Loucy (cell line): ENCODE measurements at regions not wholly inside any gene's neighbourhood (a gene's known extent, or its start where the extent isn't known, plus 50 kb on each side); places are given as distances from the start of the nearest gene placed in this dataset.

Experiments
- H2AFZ ChIP-seq: fragments of 200-600 bp; sonication (generic); 2 replicates; pipeline ENCODE4 v1.6.0; 2016; ENCODE audit warnings: antibody characterized with exemption, mild to moderate bottlenecking, low read length, moderate library complexity
- H3F3A ChIP-seq: fragments of 200-600 bp; 2 replicates; pipeline ENCODE4 v1.6.0; 2016; ENCODE audit warnings: antibody characterized with exemption, low read depth, mild to moderate bottlenecking
- H3K27me3 ChIP-seq: fragments of 200-600 bp; sonication (generic); 2 replicates; pipeline ENCODE4 v1.6.1; 2014; ENCODE audit warnings: low read length, mild to moderate bottlenecking; ENCODE audit not compliant: insufficient read depth, poor library complexity, severe bottlenecking
- H3K36me3 ChIP-seq: fragments of 200-600 bp; sonication (generic); 2 replicates; pipeline ENCODE4 v1.6.1; 2016; ENCODE audit warnings: low read length; ENCODE audit not compliant: insufficient read depth
- H3K4me1 ChIP-seq: fragments of 200-600 bp; sonication (generic); 2 replicates; pipeline ENCODE4 v1.5.1; 2014; ENCODE audit warnings: low read length, mild to moderate bottlenecking; ENCODE audit not compliant: insufficient read depth, poor library complexity, severe bottlenecking
- H3K4me2 ChIP-seq: fragments of 200-600 bp; sonication (generic); 2 replicates; pipeline ENCODE4 v1.6.0; 2014; ENCODE audit warnings: antibody characterized with exemption, low read length, low read depth, mild to moderate bottlenecking; ENCODE audit not compliant: poor library complexity, severe bottlenecking
- H3K4me3 ChIP-seq: fragments of 200-600 bp; sonication (generic); 2 replicates; pipeline ENCODE4 v1.5.1; 2014; ENCODE audit warnings: low read length, mild to moderate bottlenecking, mixed read lengths; ENCODE audit not compliant: poor library complexity, severe bottlenecking
- H3K79me2 ChIP-seq: fragments of 200-600 bp; sonication (generic); 2 replicates; pipeline ENCODE4 v1.6.1; 2014; ENCODE audit warnings: low read length; ENCODE audit not compliant: insufficient read depth
- H3K9ac ChIP-seq: fragments of 200-600 bp; sonication (generic); 2 replicates; pipeline ENCODE4 v1.6.0; 2014; ENCODE audit warnings: mild to moderate bottlenecking, low read depth, low read length, moderate library complexity; ENCODE audit not compliant: poor library complexity, severe bottlenecking
- H3K9me2 ChIP-seq: fragments of 200-600 bp; sonication (generic); replicated peaks from 2 replicates; pipeline ENCODE4 v1.6.1; 2016; ENCODE audit warnings: low read depth, low read length, mixed read lengths
- H3K9me3 ChIP-seq: fragments of 200-600 bp; sonication (generic); 2 replicates; pipeline ENCODE4 v1.6.1; 2014; ENCODE audit warnings: mild to moderate bottlenecking, antibody characterized with exemption, low read length, low read depth; ENCODE audit not compliant: insufficient read depth
- H4K20me1 ChIP-seq: fragments of 200-600 bp; sonication (generic); 2 replicates; pipeline ENCODE4 v1.6.0; 2014; ENCODE audit warnings: antibody characterized with exemption, low read length, mild to moderate bottlenecking; ENCODE audit not compliant: insufficient read depth, poor library complexity, severe bottlenecking
- EZH2phosphoT487 ChIP-seq: fragments of 200-600 bp; IDR thresholded peaks from 2 replicates; pipeline ENCODE4 v1.6.1; 2018; ENCODE audit warnings: antibody characterized with exemption, mild to moderate bottlenecking, moderate library complexity, borderline replicate concordance
- TF ChIP-seq, protein P1 (sequence below): fragments of 200-600 bp; sonication (generic); conservative IDR thresholded peaks from 2 replicates; pipeline ENCODE4 v1.5.1; 2014; ENCODE audit warnings: mild to moderate bottlenecking, antibody characterized with exemption, low read length

GRCh38 chr9:16069671-16070454 is 517.0 kb downstream of the CCDC171 start:
- Histone ChIP-seq H4K20me1 (no peaks in the 10 kb centered on the region), H2AFZ (no peak overlapping the region), H3K9me2 (no peaks in the 10 kb centered on the region), H3F3A (no peaks in the 10 kb centered on the region), H3K79me2 (no peaks in the 10 kb centered on the region), H3K27me3 (no peaks in the 10 kb centered on the region), H3K4me1 (no peaks in the 10 kb centered on the region), H3K36me3 (no peaks in the 10 kb centered on the region), H3K9me3 (no peaks in the 10 kb centered on the region), H3K4me2 (no peak overlapping the region), H3K9ac (no peak overlapping the region), H3K4me3 (no peak overlapping the region)
- TF ChIP-seq, protein P1, sequence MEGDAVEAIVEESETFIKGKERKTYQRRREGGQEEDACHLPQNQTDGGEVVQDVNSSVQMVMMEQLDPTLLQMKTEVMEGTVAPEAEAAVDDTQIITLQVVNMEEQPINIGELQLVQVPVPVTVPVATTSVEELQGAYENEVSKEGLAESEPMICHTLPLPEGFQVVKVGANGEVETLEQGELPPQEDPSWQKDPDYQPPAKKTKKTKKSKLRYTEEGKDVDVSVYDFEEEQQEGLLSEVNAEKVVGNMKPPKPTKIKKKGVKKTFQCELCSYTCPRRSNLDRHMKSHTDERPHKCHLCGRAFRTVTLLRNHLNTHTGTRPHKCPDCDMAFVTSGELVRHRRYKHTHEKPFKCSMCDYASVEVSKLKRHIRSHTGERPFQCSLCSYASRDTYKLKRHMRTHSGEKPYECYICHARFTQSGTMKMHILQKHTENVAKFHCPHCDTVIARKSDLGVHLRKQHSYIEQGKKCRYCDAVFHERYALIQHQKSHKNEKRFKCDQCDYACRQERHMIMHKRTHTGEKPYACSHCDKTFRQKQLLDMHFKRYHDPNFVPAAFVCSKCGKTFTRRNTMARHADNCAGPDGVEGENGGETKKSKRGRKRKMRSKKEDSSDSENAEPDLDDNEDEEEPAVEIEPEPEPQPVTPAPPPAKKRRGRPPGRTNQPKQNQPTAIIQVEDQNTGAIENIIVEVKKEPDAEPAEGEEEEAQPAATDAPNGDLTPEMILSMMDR, result no peak
- no peak for TF ChIP-seq EZH2phosphoT487

DNA sequence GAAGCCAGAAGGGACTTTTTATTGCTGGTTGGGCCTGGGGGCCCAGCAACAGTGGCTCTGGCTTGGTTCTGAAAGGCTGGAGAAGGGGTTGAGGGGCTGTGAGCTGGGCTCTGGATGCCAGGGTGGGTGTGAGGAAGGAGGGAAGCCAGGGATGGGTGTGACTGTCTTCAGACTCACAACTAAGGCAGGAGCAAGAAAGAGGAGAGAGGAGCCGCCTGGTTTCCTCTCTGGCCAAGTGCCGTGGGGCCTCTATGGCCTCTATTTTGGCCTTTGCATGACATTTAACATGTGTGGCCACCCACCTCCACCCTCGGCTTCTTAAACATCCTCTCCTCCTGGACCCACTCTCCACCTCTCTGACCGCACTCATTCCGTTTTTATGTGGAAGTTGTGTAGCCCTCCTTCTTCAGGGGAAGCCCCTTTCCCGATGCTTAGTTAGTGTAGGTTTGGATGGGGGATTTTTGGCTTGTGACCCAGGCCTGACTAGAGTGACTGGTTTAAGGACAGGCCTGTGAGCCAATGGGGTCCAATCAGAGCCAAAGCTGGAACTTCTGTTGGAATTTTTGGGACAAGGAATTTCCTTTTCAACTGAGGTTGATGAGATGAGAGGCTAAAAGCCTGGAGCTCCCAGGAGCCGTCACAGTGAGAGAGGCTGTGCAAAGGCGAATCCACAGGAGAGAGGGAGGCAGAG is 517.8 kb downstream of the CCDC171 start:
- no peaks in the 10 kb centered on the region for H3F3A ChIP-seq
- no peak for TF ChIP-seq EZH2phosphoT487
- TF ChIP-seq, protein P1, result no peak
- no peak overlapping the region for H3K4me2 ChIP-seq
- no peaks in the 10 kb centered on the region for H3K36me3 ChIP-seq
- no peak overlapping the region for H2AFZ ChIP-seq
- no peaks in the 10 kb centered on the region for H3K9me2 ChIP-seq
- no peaks in the 10 kb centered on the region for H4K20me1 ChIP-seq
- H3K4me3 ChIP-seq, result no peak overlapping the region
- no peaks in the 10 kb centered on the region for H3K9me3 ChIP-seq
- no peak overlapping the region for H3K9ac ChIP-seq
- H3K27me3 ChIP-seq, result no peaks in the 10 kb centered on the region
- no peaks in the 10 kb centered on the region for H3K4me1 ChIP-seq
- no peaks in the 10 kb centered on the region for H3K79me2 ChIP-seq

- Histone ChIP-seq H3K4me1 (no peaks in the 10 kb centered on the region), H3F3A (no peaks in the 10 kb centered on the region), H3K4me2 (no peak overlapping the region), H2AFZ (no peak overlapping the region), H3K9ac (no peak overlapping the region), H3K4me3 (no peak overlapping the region), H3K9me2 (no peaks in the 10 kb centered on the region), H3K36me3 (no peaks in the 10 kb centered on the region), H4K20me1 (no peaks in the 10 kb centered on the region), H3K27me3 (no peaks in the 10 kb centered on the region), H3K9me3 (no peaks in the 10 kb centered on the region), H3K79me2 (no peaks in the 10 kb centered on the region)
- TF ChIP-seq EZH2phosphoT487, result no peak
- TF ChIP-seq, protein P1, result no peak
These were observed 518.6 kb downstream of the CCDC171 start for GRCh38 chr9:16071400-16071799.
